ENCODE measurements at regions not wholly inside any gene's neighbourhood (a gene's known extent, or its start where the extent isn't known, plus 50 kb on each side); places are given as distances from the start of the nearest gene placed in this dataset.

- Histone ChIP-seq H3K36me3 (replicated peaks) (no peaks in the 10 kb centered on the region), H3K27ac (no peak overlapping the region), H3K27me3 (replicated peaks) (no peaks in the 10 kb centered on the region), H3K4me3 (ENCODE audit: low read depth, low read length) (no peak overlapping the region)
- TF ChIP-seq, protein P1, sequence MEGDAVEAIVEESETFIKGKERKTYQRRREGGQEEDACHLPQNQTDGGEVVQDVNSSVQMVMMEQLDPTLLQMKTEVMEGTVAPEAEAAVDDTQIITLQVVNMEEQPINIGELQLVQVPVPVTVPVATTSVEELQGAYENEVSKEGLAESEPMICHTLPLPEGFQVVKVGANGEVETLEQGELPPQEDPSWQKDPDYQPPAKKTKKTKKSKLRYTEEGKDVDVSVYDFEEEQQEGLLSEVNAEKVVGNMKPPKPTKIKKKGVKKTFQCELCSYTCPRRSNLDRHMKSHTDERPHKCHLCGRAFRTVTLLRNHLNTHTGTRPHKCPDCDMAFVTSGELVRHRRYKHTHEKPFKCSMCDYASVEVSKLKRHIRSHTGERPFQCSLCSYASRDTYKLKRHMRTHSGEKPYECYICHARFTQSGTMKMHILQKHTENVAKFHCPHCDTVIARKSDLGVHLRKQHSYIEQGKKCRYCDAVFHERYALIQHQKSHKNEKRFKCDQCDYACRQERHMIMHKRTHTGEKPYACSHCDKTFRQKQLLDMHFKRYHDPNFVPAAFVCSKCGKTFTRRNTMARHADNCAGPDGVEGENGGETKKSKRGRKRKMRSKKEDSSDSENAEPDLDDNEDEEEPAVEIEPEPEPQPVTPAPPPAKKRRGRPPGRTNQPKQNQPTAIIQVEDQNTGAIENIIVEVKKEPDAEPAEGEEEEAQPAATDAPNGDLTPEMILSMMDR (IDR thresholded peaks at IDR 0.05; ENCODE audit: low read depth, low read length, missing control alignments): no peak
- no peak for DNase-seq
- in situ Hi-C loops (cut with HindIII; ENCODE audit: low pct_ligation_motif_present, low sequenced_read_pairs): no loop called here
Measured at GRCh38 chr13:46975173-46975572, 78.3 kb upstream of the HTR2A start.

GRCh38 chr13:46968450-46968849 is 71.6 kb upstream of the HTR2A start:
- Histone ChIP-seq H3K36me3 (replicated peaks) (no peaks in the 10 kb centered on the region), H3K27ac (no peak overlapping the region), H3K4me3 (ENCODE audit: low read depth, low read length) (no peak overlapping the region), H3K27me3 (replicated peaks) (no peaks in the 10 kb centered on the region)
- TF ChIP-seq, protein P1 (IDR thresholded peaks at IDR 0.05; ENCODE audit: low read depth, low read length, missing control alignments): no peak
- in situ Hi-C loops (cut with HindIII; ENCODE audit: low pct_ligation_motif_present, low sequenced_read_pairs): no loop called here
- no peak for DNase-seq

GRCh38 chr13:46964789-46965527 is 68.1 kb upstream of the HTR2A start:
- H3K36me3 ChIP-seq (replicated peaks): no peaks in the 10 kb centered on the region
- H3K27me3 ChIP-seq (replicated peaks): no peaks in the 10 kb centered on the region
- peak; percentile 26 for DNase-seq
- H3K4me3 ChIP-seq (ENCODE audit: low read depth, low read length): no peak overlapping the region
- in situ Hi-C loops (cut with HindIII; ENCODE audit: low pct_ligation_motif_present, low sequenced_read_pairs): no loop called here
- TF ChIP-seq, protein P1 (IDR thresholded peaks at IDR 0.05; ENCODE audit: low read depth, low read length, missing control alignments): no peak
- H3K27ac ChIP-seq: no peak overlapping the region

GRCh38 chr13:46963904-46964303 is 67.1 kb upstream of the HTR2A start:
- H3K4me3 ChIP-seq (ENCODE audit: low read depth, low read length): no peak overlapping the region
- H3K27me3 ChIP-seq (replicated peaks): no peaks in the 10 kb centered on the region
- H3K27ac ChIP-seq: no peak overlapping the region
- TF ChIP-seq, protein P1 (IDR thresholded peaks at IDR 0.05; ENCODE audit: low read depth, low read length, missing control alignments): no peak
- no peak for DNase-seq
- in situ Hi-C loops (cut with HindIII; ENCODE audit: low pct_ligation_motif_present, low sequenced_read_pairs): no loop called here
- H3K36me3 ChIP-seq (replicated peaks): no peaks in the 10 kb centered on the region

DNA sequence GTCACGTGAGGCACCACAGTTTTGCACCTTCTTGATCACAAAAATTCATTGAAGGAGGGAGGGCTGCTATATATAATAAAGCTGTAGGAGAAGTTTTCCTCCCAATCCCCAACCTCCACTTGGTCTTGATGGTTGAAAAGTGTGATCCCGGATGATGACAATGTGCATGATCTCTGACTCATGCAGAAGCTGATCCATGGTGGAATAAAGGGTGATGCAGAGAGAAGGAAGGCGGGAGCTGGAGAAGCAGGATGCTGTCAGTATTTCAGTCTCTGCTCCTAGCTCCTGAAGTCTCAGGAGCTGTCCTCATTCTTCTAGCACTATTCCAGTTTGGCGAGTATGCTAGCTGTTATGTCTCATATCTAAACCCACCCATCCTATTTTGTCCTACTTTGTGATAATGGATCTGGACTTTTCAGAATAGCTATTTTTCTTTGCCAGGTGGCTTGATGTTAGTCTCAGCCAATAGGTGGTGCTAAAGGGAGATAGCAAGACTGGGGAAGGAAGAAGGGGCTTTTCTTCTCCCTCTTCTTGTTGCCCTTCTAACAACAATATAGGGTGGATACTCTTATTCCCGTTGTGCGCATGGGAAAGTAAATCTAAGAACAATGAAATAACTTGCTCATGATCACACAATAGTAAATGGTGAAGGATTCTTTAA is 65.6 kb upstream of the HTR2A start:
- no peaks in the 10 kb centered on the region for H3K36me3 ChIP-seq (replicated peaks)
- TF ChIP-seq, protein P1 (IDR thresholded peaks at IDR 0.05; ENCODE audit: low read depth, low read length, missing control alignments): peak; percentile 69
- in situ Hi-C loops (cut with HindIII; ENCODE audit: low pct_ligation_motif_present, low sequenced_read_pairs): no loop called here
- H3K4me3 ChIP-seq (ENCODE audit: low read depth, low read length): no peak overlapping the region
- no peak overlapping the region for H3K27ac ChIP-seq
- peak; percentile 12 for DNase-seq
- H3K27me3 ChIP-seq (replicated peaks): no peaks in the 10 kb centered on the region
